ENCODE measurements at regions not wholly inside any gene's neighbourhood (a gene's known extent, or its start where the extent isn't known, plus 50 kb on each side); places are given as distances from the start of the nearest gene placed in this dataset.

- TF ChIP-seq EZH2 (IDR thresholded peaks at IDR 0.05; ENCODE audit: insufficient read depth, poor library complexity, severe bottlenecking) (no peak), EZH2phosphoT487 (IDR thresholded peaks at IDR 0.05; ENCODE audit: insufficient read depth, low read depth) (no peak)
Observed at GRCh38 chr6:166766769-166767168, 139.7 kb upstream of the RPS6KA2 start.
